GM12878 (cell line): ENCODE measurements at regions not wholly inside any gene's neighbourhood (a gene's known extent, or its start where the extent isn't known, plus 50 kb on each side); places are given as distances from the start of the nearest gene placed in this dataset.

Experiments
- ATAC-seq: fragments of 200-7000 bp; cut with Tn5 transposase; 3 replicates; pipeline ENCODE4 v1.9.1; 2020; ENCODE audit warnings: mild to moderate bottlenecking, moderate library complexity
- BruUV-seq: library from RNA; stranded (reverse); fragments of 400-500 nt; replicated peaks from 2 replicates; lab custom pipeline; 2021; lab: Mats Ljungman, UMichigan
- CTCF ChIA-PET: fragments of 300-600 bp; sonication (Branson Sonifier 250); formaldehyde crosslinking; extraction: SDS; loops from one replicate; lab custom pipeline; 2021; ENCODE audit warnings: inconsistent platforms; lab: Yijun Ruan, JAX
- POLR2A ChIA-PET: fragments of 350-600 bp; formaldehyde crosslinking; extraction: SDS; loops from one replicate; lab custom pipeline; 2021; ENCODE audit warnings: inconsistent platforms; lab: Charles Lee
- RAD21 ChIA-PET: fragments of 300-600 bp; sonication (Branson Sonifier 250); formaldehyde crosslinking; loops from one replicate; lab custom pipeline; 2023; ENCODE audit warnings: antibody characterized with exemption; ENCODE audit not compliant: unreplicated experiment; lab: Charles Lee
- SMC1A ChIA-PET: fragments of 300-600 bp; sonication (Branson Sonifier 250); formaldehyde crosslinking; loops from one replicate; lab custom pipeline; 2023; ENCODE audit not compliant: unreplicated experiment, uncharacterized antibody; lab: Charles Lee
- DNase-seq: peaks from one replicate; pipeline ENCODE4 v3.0.0-alpha.2; 2011; ENCODE audit warnings: low read depth, low spot score
- FAIRE-seq: peaks from 3 replicates; lab custom pipeline; 2011; peaks lifted over from hg19 to GRCh38; lab: Jason Lieb, UNC
- H2AFZ ChIP-seq: 2 replicates; pipeline ENCODE4 v1.6.0; 2011; ENCODE audit warnings: low read depth, low read length, control low read depth; ENCODE audit not compliant: control insufficient read depth
- H3K27ac ChIP-seq: 2 replicates; pipeline ENCODE4 v1.5.1; 2011; ENCODE audit warnings: control low read depth; ENCODE audit not compliant: control insufficient read depth, insufficient read depth
- H3K27me3 ChIP-seq, 2 experiments: replicated peaks in 1 of 2; 2 replicates each; pipeline versions ENCODE4 v1.6.0 to v1.6.1; 2011; ENCODE audit warnings: low read length in 1 of 2; ENCODE audit not compliant: control insufficient read depth in 2 of 2, insufficient read depth in 2 of 2
- H3K36me3 ChIP-seq, 2 experiments: 2 replicates each; pipeline ENCODE4 v1.5.1; 2011; ENCODE audit warnings: low read length in 1 of 2; ENCODE audit not compliant: control insufficient read depth in 2 of 2, insufficient read depth in 2 of 2
- H3K4me1 ChIP-seq: 2 replicates; pipeline ENCODE4 v1.6.1; 2011; ENCODE audit warnings: mild to moderate bottlenecking, low read length, moderate library complexity, mixed read lengths; ENCODE audit not compliant: control insufficient read depth, insufficient read depth
- H3K4me2 ChIP-seq: 2 replicates; pipeline ENCODE4 v1.6.0; 2011; ENCODE audit warnings: control low read depth; ENCODE audit not compliant: control insufficient read depth, insufficient read depth
- H3K4me3 ChIP-seq: fragments of 200-600 bp; sonication (generic); 2 replicates; pipeline ENCODE4 v1.5.1; 2016
- H3K79me2 ChIP-seq: 2 replicates; pipeline ENCODE4 v1.6.0; 2011; ENCODE audit warnings: low read length; ENCODE audit not compliant: control insufficient read depth, insufficient read depth
- H3K9ac ChIP-seq: 2 replicates; pipeline ENCODE4 v1.8.0; 2011; ENCODE audit warnings: low read length, control low read depth, mixed read lengths; ENCODE audit not compliant: control insufficient read depth, insufficient read depth
- H3K9me3 ChIP-seq: replicated peaks from 3 replicates; pipeline ENCODE4 v1.5.1; 2011; ENCODE audit warnings: mild to moderate bottlenecking, low read length; ENCODE audit not compliant: control insufficient read depth, insufficient read depth
- H4K20me1 ChIP-seq: 2 replicates; pipeline ENCODE4 v1.6.0; 2011; ENCODE audit not compliant: control insufficient read depth, insufficient read depth
- ASH2L ChIP-seq: fragments of 300-600, 200-600 bp; sonication (generic); IDR thresholded peaks from 2 replicates; pipeline ENCODE4 v1.6.1; 2017; ENCODE audit warnings: low read depth, mild to moderate bottlenecking, borderline replicate concordance
- CHD1 ChIP-seq: IDR thresholded peaks from 2 replicates; pipeline ENCODE4 v1.6.1; 2012; ENCODE audit warnings: low read depth, low read length, improper control_type of control experiment
- EED ChIP-seq: sonication (generic); IDR thresholded peaks from 2 replicates; pipeline ENCODE4 v1.6.1; 2016; ENCODE audit warnings: antibody characterized with exemption, low read depth
- LARP7 ChIP-seq: fragments of 450-650 bp; IDR thresholded peaks from 2 replicates; pipeline ENCODE4 v1.6.1; 2017; ENCODE audit warnings: mild to moderate bottlenecking
- MTA3 ChIP-seq: IDR thresholded peaks from 2 replicates; pipeline ENCODE4 v1.6.1; 2012; ENCODE audit warnings: low read length, inconsistent platforms, borderline replicate concordance
- NR2C1 ChIP-seq: fragments of 450-650 bp; IDR thresholded peaks from 2 replicates; pipeline ENCODE4 v1.6.1; 2017; ENCODE audit warnings: antibody characterized with exemption, mild to moderate bottlenecking, moderate library complexity
- NR2F1 ChIP-seq: fragments of 450-650 bp; conservative IDR thresholded peaks from 2 replicates; pipeline ENCODE4 v1.6.1; 2017; ENCODE audit warnings: mild to moderate bottlenecking
- POLR2AphosphoS2 ChIP-seq: IDR thresholded peaks from 2 replicates; pipeline ENCODE4 v1.6.1; 2011; ENCODE audit warnings: low read depth, mild to moderate bottlenecking, low read length, improper control_type of control experiment, moderate library complexity
- SMC3 ChIP-seq: IDR thresholded peaks from 2 replicates; pipeline ENCODE4 v1.6.1; 2011; ENCODE audit warnings: low read length, improper control_type of control experiment, borderline replicate concordance
- SPI1 ChIP-seq: IDR thresholded peaks from 2 replicates; pipeline ENCODE4 v1.6.1; 2011; ENCODE audit warnings: low read depth, mild to moderate bottlenecking, low read length, moderate library complexity, borderline replicate concordance; ENCODE audit not compliant: insufficient read depth
- SREBF2 ChIP-seq: IDR thresholded peaks from 2 replicates; pipeline ENCODE4 v1.6.1; 2012; ENCODE audit warnings: mild to moderate bottlenecking, low read length
- WRNIP1 ChIP-seq: IDR thresholded peaks from 2 replicates; pipeline ENCODE4 v1.6.1; 2011; ENCODE audit warnings: low read depth, low read length, improper control_type of control experiment, borderline replicate concordance
- WGBS: methylation state at CpG from one replicate; pipeline ENCODE4 v1.1.6; 2016; ENCODE audit warnings: low lambda C conversion rate; ENCODE audit not compliant: insufficient replicate concordance, insufficient coverage; ENCODE audit errors: missing lambda C conversion rate; 5-methylcytosine and 5-hydroxymethylcytosine counted together
- in situ Hi-C: fragments of 300-500 bp; cut with MboI; formaldehyde crosslinking; loops from 9 replicates; pipeline ENCODE4 v1.14.3; 2018; ENCODE audit warnings: mixed read lengths
- intact Hi-C: fragments of 100-400 bp; cut with micrococcal nuclease; formaldehyde crosslinking; loops from one replicate; pipeline ENCODE4 v1.14.2; 2022; ENCODE audit not compliant: unreplicated experiment
- TF ChIP-seq, protein P1 (sequence below): fragments of 450-650 bp; formaldehyde crosslinking; IDR thresholded peaks from 2 replicates; pipeline ENCODE4 v1.4.0; 2020; ENCODE audit warnings: mild to moderate bottlenecking, moderate library complexity
- TF ChIP-seq, protein P2 (sequence below): IDR thresholded peaks from 2 replicates; pipeline ENCODE4 v1.6.1; 2012; ENCODE audit warnings: mild to moderate bottlenecking, low read depth, low read length
- TF ChIP-seq, protein P3 (sequence below): IDR thresholded peaks from 2 replicates; pipeline ENCODE4 v1.6.1; 2011; ENCODE audit warnings: borderline replicate concordance, low read depth, mild to moderate bottlenecking, moderate library complexity, low read length; ENCODE audit not compliant: insufficient read depth, poor library complexity, severe bottlenecking

DNA sequence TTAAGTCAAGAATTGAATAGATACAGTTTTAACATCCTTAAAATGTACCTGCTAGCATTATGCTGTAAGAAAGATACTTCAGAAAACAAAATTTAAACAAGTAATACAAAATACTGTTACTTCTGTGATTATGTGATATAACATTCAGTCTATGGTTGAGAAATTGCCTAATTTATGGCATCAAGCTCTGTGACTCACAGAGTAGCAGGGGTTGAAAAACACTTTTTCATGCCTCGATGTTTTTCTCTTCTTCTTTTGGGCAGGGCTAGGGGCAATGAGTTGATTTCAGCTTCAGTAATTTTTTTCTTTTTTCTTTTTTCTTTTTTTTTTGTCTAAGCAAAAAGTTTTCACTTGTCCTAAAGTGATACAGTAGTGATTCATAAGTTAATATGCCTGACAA lies 209.2 kb downstream of the MBL2 start:
- ChIA-PET CTCF (no interaction called here), POLR2A (no interaction called here), SMC1A (no interaction called here), RAD21 (no interaction called here)
- Histone ChIP-seq H3K4me3 (no peak overlapping the region), H3K4me1 (no peaks in the 10 kb centered on the region), H3K27ac (no peak overlapping the region), H3K79me2 (no peaks in the 10 kb centered on the region), H3K9me3 (no peaks in the 10 kb centered on the region), H3K9ac (no peak overlapping the region), H4K20me1 (no peaks in the 10 kb centered on the region), H3K27me3 (no peaks in the 10 kb centered on the region), H3K4me2 (no peak overlapping the region), H2AFZ (no peak overlapping the region), H3K36me3 (no peaks in the 10 kb centered on the region)
- in situ Hi-C loops (no loop called here), intact Hi-C loops (no loop called here)
- DNase-seq: no peak
- WGBS: 33% methylated on average over 1 of the region's 1 CpG
- BruUV-seq: no TSS peak
- FAIRE-seq: no peak
- no peak for ATAC-seq
- TF ChIP-seq, protein P1, sequence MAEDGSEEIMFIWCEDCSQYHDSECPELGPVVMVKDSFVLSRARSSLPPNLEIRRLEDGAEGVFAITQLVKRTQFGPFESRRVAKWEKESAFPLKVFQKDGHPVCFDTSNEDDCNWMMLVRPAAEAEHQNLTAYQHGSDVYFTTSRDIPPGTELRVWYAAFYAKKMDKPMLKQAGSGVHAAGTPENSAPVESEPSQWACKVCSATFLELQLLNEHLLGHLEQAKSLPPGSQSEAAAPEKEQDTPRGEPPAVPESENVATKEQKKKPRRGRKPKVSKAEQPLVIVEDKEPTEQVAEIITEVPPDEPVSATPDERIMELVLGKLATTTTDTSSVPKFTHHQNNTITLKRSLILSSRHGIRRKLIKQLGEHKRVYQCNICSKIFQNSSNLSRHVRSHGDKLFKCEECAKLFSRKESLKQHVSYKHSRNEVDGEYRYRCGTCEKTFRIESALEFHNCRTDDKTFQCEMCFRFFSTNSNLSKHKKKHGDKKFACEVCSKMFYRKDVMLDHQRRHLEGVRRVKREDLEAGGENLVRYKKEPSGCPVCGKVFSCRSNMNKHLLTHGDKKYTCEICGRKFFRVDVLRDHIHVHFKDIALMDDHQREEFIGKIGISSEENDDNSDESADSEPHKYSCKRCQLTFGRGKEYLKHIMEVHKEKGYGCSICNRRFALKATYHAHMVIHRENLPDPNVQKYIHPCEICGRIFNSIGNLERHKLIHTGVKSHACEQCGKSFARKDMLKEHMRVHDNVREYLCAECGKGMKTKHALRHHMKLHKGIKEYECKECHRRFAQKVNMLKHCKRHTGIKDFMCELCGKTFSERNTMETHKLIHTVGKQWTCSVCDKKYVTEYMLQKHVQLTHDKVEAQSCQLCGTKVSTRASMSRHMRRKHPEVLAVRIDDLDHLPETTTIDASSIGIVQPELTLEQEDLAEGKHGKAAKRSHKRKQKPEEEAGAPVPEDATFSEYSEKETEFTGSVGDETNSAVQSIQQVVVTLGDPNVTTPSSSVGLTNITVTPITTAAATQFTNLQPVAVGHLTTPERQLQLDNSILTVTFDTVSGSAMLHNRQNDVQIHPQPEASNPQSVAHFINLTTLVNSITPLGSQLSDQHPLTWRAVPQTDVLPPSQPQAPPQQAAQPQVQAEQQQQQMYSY: no peak
- TF ChIP-seq, protein P2, sequence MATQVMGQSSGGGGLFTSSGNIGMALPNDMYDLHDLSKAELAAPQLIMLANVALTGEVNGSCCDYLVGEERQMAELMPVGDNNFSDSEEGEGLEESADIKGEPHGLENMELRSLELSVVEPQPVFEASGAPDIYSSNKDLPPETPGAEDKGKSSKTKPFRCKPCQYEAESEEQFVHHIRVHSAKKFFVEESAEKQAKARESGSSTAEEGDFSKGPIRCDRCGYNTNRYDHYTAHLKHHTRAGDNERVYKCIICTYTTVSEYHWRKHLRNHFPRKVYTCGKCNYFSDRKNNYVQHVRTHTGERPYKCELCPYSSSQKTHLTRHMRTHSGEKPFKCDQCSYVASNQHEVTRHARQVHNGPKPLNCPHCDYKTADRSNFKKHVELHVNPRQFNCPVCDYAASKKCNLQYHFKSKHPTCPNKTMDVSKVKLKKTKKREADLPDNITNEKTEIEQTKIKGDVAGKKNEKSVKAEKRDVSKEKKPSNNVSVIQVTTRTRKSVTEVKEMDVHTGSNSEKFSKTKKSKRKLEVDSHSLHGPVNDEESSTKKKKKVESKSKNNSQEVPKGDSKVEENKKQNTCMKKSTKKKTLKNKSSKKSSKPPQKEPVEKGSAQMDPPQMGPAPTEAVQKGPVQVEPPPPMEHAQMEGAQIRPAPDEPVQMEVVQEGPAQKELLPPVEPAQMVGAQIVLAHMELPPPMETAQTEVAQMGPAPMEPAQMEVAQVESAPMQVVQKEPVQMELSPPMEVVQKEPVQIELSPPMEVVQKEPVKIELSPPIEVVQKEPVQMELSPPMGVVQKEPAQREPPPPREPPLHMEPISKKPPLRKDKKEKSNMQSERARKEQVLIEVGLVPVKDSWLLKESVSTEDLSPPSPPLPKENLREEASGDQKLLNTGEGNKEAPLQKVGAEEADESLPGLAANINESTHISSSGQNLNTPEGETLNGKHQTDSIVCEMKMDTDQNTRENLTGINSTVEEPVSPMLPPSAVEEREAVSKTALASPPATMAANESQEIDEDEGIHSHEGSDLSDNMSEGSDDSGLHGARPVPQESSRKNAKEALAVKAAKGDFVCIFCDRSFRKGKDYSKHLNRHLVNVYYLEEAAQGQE: no peak
- TF ChIP-seq SMC3 (no peak), EED (no peak), POLR2AphosphoS2 (no peak), LARP7 (no peak), CHD1 (no peak), SREBF2 (no peak), ASH2L (no peak), NR2C1 (no peak), WRNIP1 (no peak), SPI1 (no peak), MTA3 (no peak), NR2F1 (no peak)
- TF ChIP-seq, protein P3, sequence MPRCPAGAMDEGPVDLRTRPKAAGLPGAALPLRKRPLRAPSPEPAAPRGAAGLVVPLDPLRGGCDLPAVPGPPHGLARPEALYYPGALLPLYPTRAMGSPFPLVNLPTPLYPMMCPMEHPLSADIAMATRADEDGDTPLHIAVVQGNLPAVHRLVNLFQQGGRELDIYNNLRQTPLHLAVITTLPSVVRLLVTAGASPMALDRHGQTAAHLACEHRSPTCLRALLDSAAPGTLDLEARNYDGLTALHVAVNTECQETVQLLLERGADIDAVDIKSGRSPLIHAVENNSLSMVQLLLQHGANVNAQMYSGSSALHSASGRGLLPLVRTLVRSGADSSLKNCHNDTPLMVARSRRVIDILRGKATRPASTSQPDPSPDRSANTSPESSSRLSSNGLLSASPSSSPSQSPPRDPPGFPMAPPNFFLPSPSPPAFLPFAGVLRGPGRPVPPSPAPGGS: no peak
